IMR-90 (cell line): ENCODE measurements at regions not wholly inside any gene's neighbourhood (a gene's known extent, or its start where the extent isn't known, plus 50 kb on each side); places are given as distances from the start of the nearest gene placed in this dataset.

ENCODE experiments used
- ATAC-seq: fragments of 200-7000 bp; cut with Tn5 transposase; 2 replicates; pipeline ENCODE4 v1.9.1; 2020; ENCODE audit warnings: low read depth, mild to moderate bottlenecking, moderate library complexity
- BruUV-seq: library from RNA; stranded (reverse); fragments of 400-500 nt; replicated peaks from 2 replicates; lab custom pipeline; 2021; lab: Mats Ljungman, UMichigan
- CTCF ChIA-PET: fragments of 300-600 bp; formaldehyde crosslinking; extraction: SDS; loops from one replicate; lab custom pipeline; 2021; ENCODE audit warnings: antibody characterized with exemption; lab: Yijun Ruan, JAX
- POLR2A ChIA-PET: fragments of 300-600 bp; sonication (Branson Sonifier 250); formaldehyde crosslinking; loops from one replicate; lab custom pipeline; 2022; ENCODE audit warnings: antibody characterized with exemption; ENCODE audit not compliant: unreplicated experiment; lab: Charles Lee
- DNase-seq: peaks from one replicate; pipeline ENCODE4 v3.0.0; 2013
- H2AFZ ChIP-seq: replicated peaks from 2 replicates; pipeline ENCODE3; 2013; ENCODE audit warnings: low read length, mild to moderate bottlenecking; ENCODE audit not compliant: poor library complexity
- H2AK5ac ChIP-seq: 2 replicates; pipeline ENCODE4 v1.6.1; 2013; ENCODE audit warnings: low read depth, low read length, inconsistent platforms
- H2AK9ac ChIP-seq: replicated peaks from 2 replicates; pipeline ENCODE3; 2013; ENCODE audit warnings: mild to moderate bottlenecking, low read depth, low read length, moderate library complexity; ENCODE audit not compliant: poor library complexity
- H2BK120ac ChIP-seq: 2 replicates; pipeline ENCODE4 v1.6.1; 2013; ENCODE audit warnings: low read depth, low read length, inconsistent platforms
- H2BK15ac ChIP-seq: 3 replicates; pipeline ENCODE4 v1.6.1; 2013; ENCODE audit warnings: low read depth, low read length, inconsistent platforms
- H2BK20ac ChIP-seq: 2 replicates; pipeline ENCODE4 v1.6.1; 2013; ENCODE audit warnings: low read depth, mild to moderate bottlenecking, inconsistent platforms, low read length, moderate library complexity
- H2BK5ac ChIP-seq: 2 replicates; pipeline ENCODE4 v1.6.1; 2013; ENCODE audit warnings: mild to moderate bottlenecking, low read depth, low read length, inconsistent platforms; ENCODE audit not compliant: poor library complexity, severe bottlenecking
- H3K14ac ChIP-seq: replicated peaks from 2 replicates; pipeline ENCODE4 v1.6.1; 2013; ENCODE audit warnings: low read depth, low read length, inconsistent platforms
- H3K18ac ChIP-seq: 2 replicates; pipeline ENCODE4 v1.6.1; 2013; ENCODE audit warnings: low read depth, low read length, control low read depth
- H3K23ac ChIP-seq: 2 replicates; pipeline ENCODE4 v1.6.1; 2013; ENCODE audit warnings: low read depth, low read length, inconsistent platforms
- H3K27ac ChIP-seq: 2 replicates; pipeline ENCODE4 v1.5.1; 2013; ENCODE audit warnings: mild to moderate bottlenecking, control low read depth, low read length; ENCODE audit not compliant: insufficient read depth
- H3K27me3 ChIP-seq: 2 replicates; pipeline ENCODE4 v1.6.1; 2013; ENCODE audit warnings: low read length; ENCODE audit not compliant: control insufficient read depth, insufficient read depth
- H3K36me3 ChIP-seq: 2 replicates; pipeline ENCODE4 v1.6.1; 2013; ENCODE audit warnings: low read length, mixed read lengths; ENCODE audit not compliant: control insufficient read depth, insufficient read depth
- H3K4ac ChIP-seq: 2 replicates; pipeline ENCODE4 v1.6.1; 2013; ENCODE audit warnings: low read depth, low read length, inconsistent platforms
- H3K4me1 ChIP-seq: 2 replicates; pipeline ENCODE4 v1.6.1; 2013; ENCODE audit warnings: low read length, mixed read lengths; ENCODE audit not compliant: control insufficient read depth, insufficient read depth
- H3K4me2 ChIP-seq: 2 replicates; pipeline ENCODE4 v1.6.1; 2013; ENCODE audit warnings: low read depth, mild to moderate bottlenecking, control low read depth, low read length, moderate library complexity
- H3K4me3 ChIP-seq: 2 replicates; pipeline ENCODE4 v1.5.1; 2013; ENCODE audit warnings: low read depth, mild to moderate bottlenecking, control low read depth, low read length, moderate library complexity; ENCODE audit not compliant: insufficient read depth
- H3K56ac ChIP-seq: 2 replicates; pipeline ENCODE4 v1.6.1; 2013; ENCODE audit warnings: low read length, inconsistent platforms; ENCODE audit not compliant: insufficient read depth; ENCODE audit errors: extremely low read depth
- H3K79me1 ChIP-seq, 2 experiments: 2 replicates each; pipeline ENCODE4 v1.6.1; 2013; ENCODE audit warnings: low read length in 2 of 2, inconsistent platforms in 1 of 2, low read depth in 1 of 2
- H3K9ac ChIP-seq: 2 replicates; pipeline ENCODE4 v1.6.1; 2013; ENCODE audit warnings: low read depth, low read length, control low read depth
- H3K9me1 ChIP-seq: 2 replicates; pipeline ENCODE4 v1.6.1; 2013; ENCODE audit warnings: low read length, inconsistent platforms; ENCODE audit not compliant: insufficient read depth
- H3K9me3 ChIP-seq: 2 replicates; pipeline ENCODE4 v1.6.1; 2013; ENCODE audit warnings: low read length; ENCODE audit not compliant: control insufficient read depth, insufficient read depth
- H4K20me1 ChIP-seq: 2 replicates; pipeline ENCODE4 v1.6.1; 2013; ENCODE audit warnings: low read length, inconsistent platforms; ENCODE audit not compliant: insufficient read depth
- H4K5ac ChIP-seq: 2 replicates; pipeline ENCODE4 v1.6.1; 2013; ENCODE audit warnings: mild to moderate bottlenecking, low read depth, low read length, control low read depth
- H4K8ac ChIP-seq, 2 experiments: 2 replicates each; pipeline ENCODE4 v1.6.1; 2013; ENCODE audit warnings: low read depth in 2 of 2, low read length in 2 of 2, control low read depth in 1 of 2, inconsistent platforms in 1 of 2
- H4K91ac ChIP-seq: 2 replicates; pipeline ENCODE4 v1.6.1; 2013; ENCODE audit warnings: low read depth, low read length, inconsistent platforms; ENCODE audit not compliant: insufficient read depth
- CEBPB ChIP-seq: IDR thresholded peaks from 2 replicates; pipeline ENCODE4 v1.6.1; 2012; ENCODE audit warnings: low read depth, low read length, improper control_type of control experiment
- CHD1 ChIP-seq: IDR thresholded peaks from 2 replicates; pipeline ENCODE4 v1.6.1; 2012; ENCODE audit warnings: low read depth, low read length, improper control_type of control experiment
- FOS ChIP-seq: fragments of 150-350 bp; IDR thresholded peaks from 2 replicates; pipeline ENCODE4 v1.6.1; 2016; ENCODE audit warnings: low read depth, low read length
- MAZ ChIP-seq: IDR thresholded peaks from 2 replicates; pipeline ENCODE4 v1.6.1; 2012; ENCODE audit warnings: low read depth, mild to moderate bottlenecking, low read length, improper control_type of control experiment, moderate library complexity, borderline replicate concordance
- MXI1 ChIP-seq: IDR thresholded peaks from 2 replicates; pipeline ENCODE4 v1.6.1; 2012; ENCODE audit warnings: low read depth, mild to moderate bottlenecking, low read length, moderate library complexity, borderline replicate concordance
- POLR2A ChIP-seq: IDR thresholded peaks from 2 replicates; pipeline ENCODE4 v1.6.1; 2012; ENCODE audit warnings: mild to moderate bottlenecking, low read depth, low read length
- WGBS, 2 experiments: methylation state at CpG; one replicate each; pipeline versions ENCODE4 v1.1.5 to v1.1.7; 2013; ENCODE audit warnings: missing lambda C conversion rate in 2 of 2; ENCODE audit not compliant: insufficient read length in 1 of 2; ENCODE audit errors: extremely low coverage in 2 of 2; 5-methylcytosine and 5-hydroxymethylcytosine counted together
- dilution Hi-C: fragments of 300-500 bp; cut with HindIII; formaldehyde crosslinking; loops from one replicate; pipeline ENCODE4 v1.14.3; 2018; ENCODE audit warnings: low sequenced_read_pairs; ENCODE audit not compliant: unreplicated experiment
- in situ Hi-C: fragments of 300-500 bp; cut with MboI; formaldehyde crosslinking; loops from 3 replicates; pipeline ENCODE4 v1.14.3; 2019; ENCODE audit warnings: low sequenced_read_pairs, inconsistent platforms, mixed read lengths
- intact Hi-C: fragments of 100-400 bp; cut with micrococcal nuclease; formaldehyde crosslinking; loops from 2 replicates; pipeline ENCODE4 v1.10.0; 2022
- TF ChIP-seq, protein P1 (sequence below): fragments of 150-350 bp; IDR thresholded peaks from 2 replicates; pipeline ENCODE4 v1.6.1; 2017; ENCODE audit warnings: mild to moderate bottlenecking, antibody characterized with exemption, low read length, low read depth

DNA sequence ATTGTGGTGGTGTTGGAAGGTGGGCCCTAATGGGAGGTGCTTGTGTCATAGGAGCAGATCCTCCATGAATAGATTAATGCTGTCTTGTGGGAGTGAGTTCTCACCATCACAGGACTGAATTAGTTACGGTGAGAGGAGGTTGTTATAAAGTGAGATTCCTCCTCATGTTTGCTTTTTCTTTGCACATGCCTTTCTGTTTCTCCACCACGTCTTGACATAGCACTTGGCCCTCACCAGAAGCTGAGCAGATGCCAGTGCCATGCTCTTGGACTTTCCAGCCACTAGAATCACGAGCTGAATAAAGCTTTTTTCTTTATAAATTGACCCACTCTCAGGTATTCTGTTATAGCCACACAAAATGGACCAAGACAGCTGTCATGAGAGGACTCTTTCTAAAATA lies 194.8 kb downstream of the PTPRU start:
- no peaks in the 10 kb centered on the region for H3K4me1 ChIP-seq
- no peak overlapping the region for H2AK9ac ChIP-seq
- H3K27me3 ChIP-seq: 0 out of 2 replicates have a peak, but pooled peaks cover 1% of the 10 kb centered on the region
- in situ Hi-C loops: no loop called here
- no peak overlapping the region for H3K14ac ChIP-seq
- no peaks in the 10 kb centered on the region for H3K79me1 ChIP-seq
- no CpG with 5 or more reads among the region's 3 CpGs for WGBS, 2 experiments
- H4K5ac ChIP-seq: no peak overlapping the region
- no peak overlapping the region for H4K91ac ChIP-seq
- no peaks in the 10 kb centered on the region for H3K9me1 ChIP-seq
- no peak for ATAC-seq
- ChIA-PET POLR2A (no interaction called here), CTCF (no interaction called here)
- no peak overlapping the region for H3K9ac ChIP-seq
- H3K27ac ChIP-seq: no peak overlapping the region
- H2AFZ ChIP-seq: no peak overlapping the region
- H2BK15ac ChIP-seq: no peak overlapping the region
- no peak overlapping the region for H4K8ac ChIP-seq
- intact Hi-C loops: no loop called here
- H3K56ac ChIP-seq: no peak overlapping the region
- BruUV-seq: no TSS peak
- no peak overlapping the region for H3K4me3 ChIP-seq
- no peaks in the 10 kb centered on the region for H3K9me3 ChIP-seq
- H3K4ac ChIP-seq: no peak overlapping the region
- no peak overlapping the region for H3K23ac ChIP-seq
- H3K4me2 ChIP-seq: no peak overlapping the region
- dilution Hi-C loops: no loop called here
- H2BK5ac ChIP-seq: no peak overlapping the region
- H2BK120ac ChIP-seq: no peak overlapping the region
- H3K36me3 ChIP-seq: no peaks in the 10 kb centered on the region
- H4K20me1 ChIP-seq: no peaks in the 10 kb centered on the region
- no peak overlapping the region for H2AK5ac ChIP-seq
- no peak overlapping the region for H3K18ac ChIP-seq
- no peak for DNase-seq
- TF ChIP-seq FOS (no peak), CHD1 (no peak), MAZ (no peak), POLR2A (no peak), CEBPB (no peak), MXI1 (no peak)
- TF ChIP-seq, protein P1, sequence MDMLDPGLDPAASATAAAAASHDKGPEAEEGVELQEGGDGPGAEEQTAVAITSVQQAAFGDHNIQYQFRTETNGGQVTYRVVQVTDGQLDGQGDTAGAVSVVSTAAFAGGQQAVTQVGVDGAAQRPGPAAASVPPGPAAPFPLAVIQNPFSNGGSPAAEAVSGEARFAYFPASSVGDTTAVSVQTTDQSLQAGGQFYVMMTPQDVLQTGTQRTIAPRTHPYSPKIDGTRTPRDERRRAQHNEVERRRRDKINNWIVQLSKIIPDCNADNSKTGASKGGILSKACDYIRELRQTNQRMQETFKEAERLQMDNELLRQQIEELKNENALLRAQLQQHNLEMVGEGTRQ: no peak
- H2BK20ac ChIP-seq: no peak overlapping the region
